ENCODE measurements at regions not wholly inside any gene's neighbourhood (a gene's known extent, or its start where the extent isn't known, plus 50 kb on each side); places are given as distances from the start of the nearest gene placed in this dataset.

GRCh38 chr10:58016614-58017013 lies 251.1 kb downstream of the IPMK start:
- no peak for TF ChIP-seq CTCF (IDR thresholded peaks at IDR 0.05)
- TF ChIP-seq EZH2 (IDR thresholded peaks at IDR 0.05; ENCODE audit: borderline replicate concordance, insufficient read depth, low read depth, low read length, poor library complexity, severe bottlenecking), result no peak
